ENCODE measurements at regions not wholly inside any gene's neighbourhood (a gene's known extent, or its start where the extent isn't known, plus 50 kb on each side); places are given as distances from the start of the nearest gene placed in this dataset.

DNA sequence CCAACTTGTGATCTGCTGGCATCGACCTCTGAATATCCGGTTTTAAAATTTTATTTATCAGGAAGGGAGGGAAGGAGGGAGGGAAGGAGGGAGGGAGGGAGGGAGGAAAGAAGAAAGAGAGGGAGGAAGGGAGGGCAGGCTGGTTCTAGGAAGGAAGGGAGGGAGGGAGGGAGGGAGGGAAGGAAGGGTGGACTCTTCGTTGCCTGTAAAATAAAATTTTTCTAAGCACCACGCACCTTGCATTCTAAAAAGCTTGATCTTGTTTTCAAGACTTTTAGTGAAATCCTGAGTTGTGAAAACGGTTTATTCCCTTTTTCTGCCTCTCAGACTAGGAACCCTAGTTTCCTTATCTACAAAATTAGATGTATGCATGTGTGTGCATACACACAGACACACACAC is 101.7 kb upstream of the RAP2B start:
- Mint-ChIP-seq H3K4me3 (no peak overlapping the region), H3K27ac (no peak overlapping the region), H3K9me3 (ENCODE audit: insufficient read depth) (no peaks in the 10 kb centered on the region), H3K4me1 (no peaks in the 10 kb centered on the region), H3K27me3 (no peaks in the 10 kb centered on the region)
- TF ChIP-seq, protein P1, sequence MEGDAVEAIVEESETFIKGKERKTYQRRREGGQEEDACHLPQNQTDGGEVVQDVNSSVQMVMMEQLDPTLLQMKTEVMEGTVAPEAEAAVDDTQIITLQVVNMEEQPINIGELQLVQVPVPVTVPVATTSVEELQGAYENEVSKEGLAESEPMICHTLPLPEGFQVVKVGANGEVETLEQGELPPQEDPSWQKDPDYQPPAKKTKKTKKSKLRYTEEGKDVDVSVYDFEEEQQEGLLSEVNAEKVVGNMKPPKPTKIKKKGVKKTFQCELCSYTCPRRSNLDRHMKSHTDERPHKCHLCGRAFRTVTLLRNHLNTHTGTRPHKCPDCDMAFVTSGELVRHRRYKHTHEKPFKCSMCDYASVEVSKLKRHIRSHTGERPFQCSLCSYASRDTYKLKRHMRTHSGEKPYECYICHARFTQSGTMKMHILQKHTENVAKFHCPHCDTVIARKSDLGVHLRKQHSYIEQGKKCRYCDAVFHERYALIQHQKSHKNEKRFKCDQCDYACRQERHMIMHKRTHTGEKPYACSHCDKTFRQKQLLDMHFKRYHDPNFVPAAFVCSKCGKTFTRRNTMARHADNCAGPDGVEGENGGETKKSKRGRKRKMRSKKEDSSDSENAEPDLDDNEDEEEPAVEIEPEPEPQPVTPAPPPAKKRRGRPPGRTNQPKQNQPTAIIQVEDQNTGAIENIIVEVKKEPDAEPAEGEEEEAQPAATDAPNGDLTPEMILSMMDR (IDR thresholded peaks at IDR 0.05) = no peak
- no peak for TF ChIP-seq EZH2 (IDR thresholded peaks at IDR 0.05; ENCODE audit: borderline replicate concordance, insufficient read depth, low read depth, low read length, poor library complexity, severe bottlenecking)
- H3K27me3 ChIP-seq (replicated peaks in 1 of 4; ENCODE audit: control extremely low read depth in 1 of 4, control insufficient read depth in 3 of 4, insufficient read depth in 4 of 4, low read length in 3 of 4) = no peaks in the 10 kb centered on the region
- no peak overlapping the region for H3K9ac ChIP-seq (ENCODE audit: low read length)
- no peak for ATAC-seq (ENCODE audit: low read depth)
- POLR2A ChIA-PET = no interaction called here
- no peaks in the 10 kb centered on the region for H3K9me3 ChIP-seq (ENCODE audit: control extremely low read depth in 1 of 3, control insufficient read depth in 2 of 3, insufficient read depth in 1 of 3, low read length in 2 of 3)
- no peaks in the 10 kb centered on the region for H4K20me1 ChIP-seq (ENCODE audit: control insufficient read depth, insufficient read depth, low read length, poor library complexity, severe bottlenecking)
- no peaks in the 10 kb centered on the region for H3K79me2 ChIP-seq (ENCODE audit: control insufficient read depth, insufficient read depth, low read length)
- H3K4me1 ChIP-seq (ENCODE audit: control insufficient read depth in 2 of 2, insufficient read depth in 2 of 2, low read length in 2 of 2) = no peaks in the 10 kb centered on the region
- WGBS (ENCODE audit: insufficient coverage) = 100% methylated on average over 1 of the region's 5 CpGs
- intact Hi-C loops (cut with micrococcal nuclease) = no loop called here
- no peak overlapping the region for H3K27ac ChIP-seq (ENCODE audit: low read length in 2 of 2)
- no peak for DNase-seq
- H3K36me3 ChIP-seq (replicated peaks in 1 of 2; ENCODE audit: control extremely low read depth in 1 of 2, control insufficient read depth in 1 of 2, extremely low read depth in 1 of 2, insufficient read depth in 2 of 2, low read length in 1 of 2) = no peaks in the 10 kb centered on the region
- no peak overlapping the region for H2AFZ ChIP-seq (ENCODE audit: insufficient read depth, low read depth, low read length, poor library complexity, severe bottlenecking)
- CTCF ChIA-PET = interaction anchor here (1.0 to 1.2 kb wide), 2 partner anchors 17 to 19 kb away, joined by 3 to 4 read pairs; no protein-coding TSS in a partner anchor
- H3K4me2 ChIP-seq (replicated peaks; ENCODE audit: low read depth, low read length, poor library complexity, severe bottlenecking) = no peak overlapping the region
- H3K4me3 ChIP-seq (ENCODE audit: control extremely low read depth in 1 of 5, extremely low read depth in 1 of 5, insufficient read depth in 1 of 5, low read depth in 2 of 5, low read length in 4 of 5) = no peak overlapping the region

DNA sequence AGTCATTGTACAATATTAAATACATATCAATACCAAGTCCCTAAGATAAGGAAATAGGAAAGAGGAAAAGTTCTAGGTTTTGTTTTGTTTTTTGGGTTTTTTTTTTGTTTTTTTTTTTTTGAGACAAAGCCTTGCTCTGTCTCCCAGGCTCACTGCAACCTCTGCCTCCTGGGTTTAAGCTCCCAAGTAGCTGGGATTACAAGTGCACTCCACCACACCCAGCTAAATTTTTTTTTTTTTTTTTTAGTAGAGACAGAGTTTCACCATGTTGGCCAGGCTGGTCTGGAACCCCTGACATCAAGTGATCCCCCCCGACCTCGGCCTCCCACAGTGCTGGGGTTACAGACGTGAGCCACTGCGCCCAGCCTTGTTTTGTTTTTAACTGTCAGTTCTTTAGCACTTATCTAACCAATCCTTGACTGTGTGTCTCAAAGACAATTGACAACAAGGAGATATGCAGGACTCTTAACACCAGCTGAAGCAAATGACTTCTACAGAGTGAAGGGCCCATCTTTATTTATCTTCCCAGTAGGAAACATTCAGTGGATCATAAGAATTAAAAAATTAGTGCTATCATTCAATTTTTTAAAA is 100.0 kb upstream of the RAP2B start:
- no peaks in the 10 kb centered on the region for H3K9me3 Mint-ChIP-seq (ENCODE audit: insufficient read depth)
- H3K4me2 ChIP-seq (replicated peaks; ENCODE audit: low read depth, low read length, poor library complexity, severe bottlenecking) = no peak overlapping the region

More for the DNA sequence above, 100.0 kb upstream of the RAP2B start:
- ATAC-seq (ENCODE audit: low read depth) (no peak), DNase-seq (no peak)
- Histone ChIP-seq H3K4me1 (ENCODE audit: control insufficient read depth in 2 of 2, insufficient read depth in 2 of 2, low read length in 2 of 2) (no peaks in the 10 kb centered on the region), H2AFZ (ENCODE audit: insufficient read depth, low read depth, low read length, poor library complexity, severe bottlenecking) (no peak overlapping the region), H3K79me2 (ENCODE audit: control insufficient read depth, insufficient read depth, low read length) (no peaks in the 10 kb centered on the region), H3K9me3 (ENCODE audit: control extremely low read depth in 1 of 3, control insufficient read depth in 2 of 3, insufficient read depth in 1 of 3, low read length in 2 of 3) (no peaks in the 10 kb centered on the region), H3K27ac (ENCODE audit: low read length in 2 of 2) (no peak overlapping the region), H4K20me1 (ENCODE audit: control insufficient read depth, insufficient read depth, low read length, poor library complexity, severe bottlenecking) (no peaks in the 10 kb centered on the region), H3K4me3 (ENCODE audit: control extremely low read depth in 1 of 5, extremely low read depth in 1 of 5, insufficient read depth in 1 of 5, low read depth in 2 of 5, low read length in 4 of 5) (no peak overlapping the region), H3K9ac (ENCODE audit: low read length) (no peak overlapping the region), H3K27me3 (replicated peaks in 1 of 4; ENCODE audit: control extremely low read depth in 1 of 4, control insufficient read depth in 3 of 4, insufficient read depth in 4 of 4, low read length in 3 of 4) (no peaks in the 10 kb centered on the region), H3K36me3 (replicated peaks in 1 of 2; ENCODE audit: control extremely low read depth in 1 of 2, control insufficient read depth in 1 of 2, extremely low read depth in 1 of 2, insufficient read depth in 2 of 2, low read length in 1 of 2) (no peaks in the 10 kb centered on the region)
- TF ChIP-seq EZH2 (IDR thresholded peaks at IDR 0.05; ENCODE audit: borderline replicate concordance, insufficient read depth, low read depth, low read length, poor library complexity, severe bottlenecking) = no peak
- TF ChIP-seq, protein P1 (IDR thresholded peaks at IDR 0.05) = no peak
- intact Hi-C loops (cut with micrococcal nuclease) = no loop called here
- no peaks in the 10 kb centered on the region for H3K4me1 Mint-ChIP-seq
- ChIA-PET CTCF (interaction anchor here (1.4 kb wide), 1 partner anchor 1191 kb away, joined by 4 read pairs; no protein-coding TSS in a partner anchor), POLR2A (no interaction called here)
- H3K27ac Mint-ChIP-seq = no peak overlapping the region
- 98% methylated on average over 4 of the region's 4 CpGs for WGBS (ENCODE audit: insufficient coverage)
- H3K4me3 Mint-ChIP-seq = no peak overlapping the region
- peaks cover 3% of the 10 kb centered on the region for H3K27me3 Mint-ChIP-seq
